Suppressor macrophage (primary cell): ENCODE measurements at regions not wholly inside any gene's neighbourhood (a gene's known extent, or its start where the extent isn't known, plus 50 kb on each side); places are given as distances from the start of the nearest gene placed in this dataset.
A peak's percentile ranks its signal among the peaks of the same experiment; 100 is the strongest.

Source experiments
- DNase-seq, 4 experiments: peaks; one replicate each; pipeline ENCODE4 v3.0.0-alpha.2; 2020 to 2022

DNA sequence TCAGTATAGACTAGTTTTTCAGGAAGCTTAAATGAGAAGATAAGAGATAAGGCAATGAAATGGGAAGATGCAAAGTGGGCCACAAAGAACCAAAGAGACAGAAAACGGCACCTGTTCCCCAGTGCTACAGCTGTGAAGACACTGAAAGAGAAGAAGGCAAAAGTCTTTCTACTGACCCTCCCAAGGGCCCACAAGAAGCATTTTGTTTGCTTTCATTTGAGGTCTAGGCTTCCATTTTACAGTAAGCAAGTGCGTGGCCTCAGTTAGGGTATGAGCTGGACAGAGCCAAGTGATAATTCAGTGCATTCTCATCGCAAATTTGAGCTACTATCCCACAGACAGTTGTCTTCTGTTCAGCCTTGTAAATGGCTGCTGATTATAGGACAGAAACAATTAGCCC, 53.4 kb upstream of the STK17B start:
- DNase-seq: no peak

DNA sequence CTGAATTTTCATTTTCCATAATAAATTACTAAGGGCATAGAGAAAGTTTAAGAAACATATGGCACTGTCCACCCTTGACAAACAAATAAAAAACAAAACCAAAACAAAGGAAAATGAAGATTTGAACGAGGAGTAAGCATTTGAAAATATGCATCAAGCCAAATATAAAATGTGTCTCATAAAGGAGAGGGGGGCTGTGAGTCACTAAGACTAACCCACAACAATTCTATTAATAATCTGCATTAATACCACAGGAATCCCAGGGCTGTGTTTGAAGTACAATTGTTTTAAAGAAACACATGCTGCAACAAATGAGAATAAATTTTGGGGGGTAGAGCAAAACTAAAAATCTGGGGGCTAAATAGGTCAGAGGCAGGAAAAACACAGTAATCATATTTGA, 53.8 kb upstream of the STK17B start:
- DNase-seq: no peak

DNA sequence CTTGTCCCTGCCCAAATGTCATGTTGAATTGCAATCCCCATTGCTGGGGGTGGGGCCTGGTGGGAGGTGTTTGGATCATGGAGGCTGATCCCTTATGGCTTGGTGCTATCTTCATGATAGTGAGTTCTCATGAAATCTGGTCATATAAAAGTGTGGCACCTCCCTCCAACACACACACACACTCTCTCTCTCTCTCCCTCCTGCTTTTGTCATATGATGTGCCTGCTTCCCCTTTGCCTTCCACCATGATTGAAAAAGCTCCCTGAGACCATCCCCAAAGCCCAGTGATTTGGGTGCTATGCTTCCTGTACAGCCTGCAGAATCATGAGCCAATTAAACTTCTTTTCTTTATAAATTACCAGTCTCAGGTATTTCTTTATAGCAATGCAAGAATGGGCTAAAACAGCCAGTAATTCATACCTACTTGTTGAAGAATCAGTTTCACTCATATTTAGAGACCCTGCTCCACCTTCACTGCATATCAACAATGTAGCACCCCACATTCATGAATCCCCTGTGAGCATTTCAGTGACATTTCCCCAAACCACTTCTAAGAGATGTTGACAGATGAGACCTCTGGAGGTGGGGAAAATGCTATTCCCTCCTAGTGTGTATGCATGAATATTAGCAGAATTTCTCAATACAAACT, 54.8 kb upstream of the STK17B start:
- DNase-seq: no peak

GRCh38 chr2:196226707-196227065, 55.3 kb upstream of the STK17B start:
- DNase-seq: no peak

- peak in 2 of 4 experiments; percentile 29 to 43 for DNase-seq
These were observed 57.6 kb upstream of the STK17B start for GRCh38 chr2:196229013-196229412.

DNA sequence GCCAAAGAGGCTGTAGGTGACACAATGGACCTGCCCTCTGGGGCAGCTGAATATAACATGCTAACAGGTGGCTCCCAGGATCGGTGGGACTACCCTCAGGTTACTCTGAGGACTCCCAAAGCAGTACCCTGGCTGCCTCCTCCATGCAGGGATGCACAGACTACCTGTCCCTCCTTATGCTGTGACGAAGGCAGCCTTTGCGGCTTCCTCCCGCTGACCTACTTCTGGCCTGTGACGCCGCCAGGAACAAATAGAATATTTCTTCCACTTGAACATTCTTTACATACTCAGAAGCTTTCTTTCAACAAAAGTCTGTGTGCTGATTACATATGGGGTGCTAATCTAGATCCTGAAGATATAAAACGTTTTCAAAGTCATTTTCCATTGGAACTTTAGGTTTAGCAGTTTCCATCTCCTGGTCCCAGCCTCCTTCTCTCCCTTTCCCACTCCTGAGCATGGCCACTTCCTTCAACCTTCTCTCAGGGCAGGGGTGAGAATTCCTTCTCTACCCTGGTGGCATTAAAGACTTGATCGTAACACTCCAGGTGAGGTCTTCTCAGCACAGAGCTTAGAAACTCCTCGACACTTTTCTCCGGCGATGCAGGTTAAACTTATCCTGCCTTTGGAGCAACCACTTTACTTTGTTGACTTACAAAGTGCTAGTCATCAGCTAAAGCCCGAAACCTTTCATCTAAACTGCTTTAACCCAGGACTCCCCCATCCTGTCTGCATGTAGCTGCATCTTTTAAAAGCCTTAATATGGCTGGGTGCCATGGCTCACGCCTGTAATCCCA, 58.9 kb upstream of the STK17B start:
- DNase-seq: no peak

GRCh38 chr2:196233021-196233804, 61.8 kb upstream of the STK17B start:
- DNase-seq: peak in 3 of 4 experiments; percentile 41 to 45 (median 41)

DNA sequence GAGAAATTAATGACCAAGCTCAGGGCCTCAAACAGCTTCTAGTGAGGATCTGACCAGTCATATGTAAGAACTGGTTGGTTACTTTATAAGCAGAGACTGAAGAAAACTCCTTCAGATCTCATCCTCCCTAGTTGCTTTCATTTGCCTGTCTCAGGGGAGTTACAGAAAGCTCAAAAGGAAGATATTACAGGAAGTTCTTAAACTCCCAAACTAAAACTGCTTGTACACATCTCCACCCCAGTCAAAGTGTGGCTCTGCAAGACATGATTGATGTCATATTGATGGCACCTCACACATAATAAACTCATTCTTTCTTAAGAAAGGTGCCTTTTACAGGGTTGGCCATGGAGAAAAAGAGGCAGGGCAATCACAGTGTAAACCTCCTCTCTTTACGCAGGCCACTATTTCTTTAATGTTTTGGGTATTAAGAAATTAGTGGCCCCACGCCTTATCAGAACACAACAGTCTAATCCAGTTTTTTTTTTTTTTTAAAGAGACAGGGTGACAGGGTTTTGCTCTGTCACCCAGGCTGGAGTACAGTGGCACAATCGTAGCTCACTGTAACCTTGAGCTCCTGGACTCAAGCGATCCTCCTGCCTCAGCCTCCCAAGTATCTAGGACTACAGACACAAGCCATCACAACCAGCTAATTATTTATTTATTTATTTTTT, 62.6 kb upstream of the STK17B start:
- DNase-seq: peak in 2 of 4 experiments; percentile 13 to 39

DNA sequence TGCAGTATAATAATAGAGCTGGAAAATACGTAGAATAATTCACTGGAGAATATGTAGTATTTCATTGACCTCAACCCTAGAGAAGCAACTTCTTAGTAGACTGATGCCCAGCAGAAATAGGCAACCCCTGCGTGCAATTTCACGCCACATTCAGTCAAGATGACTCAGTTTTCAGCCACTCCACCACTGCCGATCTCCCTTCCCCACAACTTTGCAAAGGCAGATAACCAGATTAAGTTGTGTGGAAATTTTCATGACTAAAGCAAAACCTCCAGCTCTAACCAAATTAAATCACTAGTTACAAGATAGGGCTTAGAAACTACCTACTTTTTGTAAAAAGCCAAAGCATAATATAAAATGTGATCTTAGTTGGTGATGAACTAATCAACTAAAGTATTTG, 63.3 kb upstream of the STK17B start:
- peak in 3 of 4 experiments; percentile 44 to 55 (median 53) for DNase-seq

DNA sequence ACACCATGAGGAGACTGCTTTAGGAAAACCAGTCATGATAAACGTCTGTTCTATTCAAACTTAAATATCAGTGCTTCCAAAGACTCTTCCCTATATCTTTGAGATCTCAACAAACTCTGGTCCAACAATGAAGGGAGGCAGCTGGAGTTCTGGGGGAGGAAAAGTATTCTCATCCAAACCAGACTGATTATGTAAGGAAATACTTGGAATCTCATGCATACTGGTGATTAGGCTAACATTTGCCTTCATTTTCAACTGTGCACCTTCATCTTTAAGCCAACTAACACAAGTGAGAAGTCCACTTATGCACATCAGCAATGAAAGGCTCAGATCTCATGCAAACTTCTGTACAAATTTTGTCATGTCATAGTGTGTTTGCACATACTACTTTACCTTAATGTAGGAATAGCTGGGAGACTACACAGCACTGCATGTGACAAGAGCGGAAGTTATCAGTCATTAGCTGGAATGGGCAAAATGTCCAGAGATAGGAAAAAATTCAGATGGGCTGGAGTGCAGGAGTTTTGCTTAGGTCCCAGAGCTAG, 67.5 kb upstream of the STK17B start:
- DNase-seq: peak in 1 of 4 experiments; percentile 25

DNA sequence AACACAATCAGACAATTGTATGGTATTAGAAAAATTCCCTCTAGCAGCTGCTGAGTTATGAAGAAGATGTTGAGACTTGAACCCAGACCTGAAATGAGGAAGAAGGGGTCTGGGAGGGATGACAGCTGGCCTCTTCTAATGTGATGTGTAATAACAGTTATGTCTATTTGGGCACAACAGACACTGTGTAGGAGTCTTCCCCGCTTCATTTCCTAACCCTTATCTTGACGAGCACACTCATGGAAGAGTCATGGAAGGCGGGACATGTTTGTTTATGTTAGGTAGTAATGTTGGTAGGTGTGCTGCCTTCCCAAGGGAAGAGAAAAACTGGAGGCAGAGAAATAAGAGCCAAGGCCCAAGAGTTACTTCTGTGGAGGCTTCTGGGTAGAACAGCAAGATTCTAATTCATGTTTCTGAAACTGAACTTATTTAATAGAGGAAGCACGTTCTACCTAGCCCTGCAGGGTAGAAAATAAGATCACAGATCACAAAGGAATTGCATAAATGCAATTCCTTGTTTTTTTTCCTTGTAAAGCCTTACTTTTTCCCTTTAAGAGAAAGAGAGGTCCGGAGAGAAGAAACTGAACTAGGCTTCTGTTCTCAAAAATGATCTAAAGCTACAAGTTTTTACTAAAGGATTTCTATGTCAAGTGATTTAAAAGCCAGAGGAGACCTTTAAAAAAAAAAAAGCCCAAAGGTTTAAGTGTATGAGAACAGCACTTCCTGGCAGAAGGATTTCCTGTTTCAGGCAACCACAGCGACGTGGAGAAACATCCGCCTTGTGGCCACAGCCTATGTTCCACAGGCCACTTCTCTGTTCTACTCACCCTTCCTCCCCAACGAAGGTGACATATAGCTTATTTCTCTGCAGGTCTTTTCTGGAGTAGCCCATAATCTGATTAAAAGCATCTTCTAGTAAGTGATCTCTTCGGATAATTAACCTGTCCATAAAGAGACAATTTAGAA, 68.5 kb upstream of the STK17B start:
- peak; percentile 87 to 96 (median 92) for DNase-seq

DNA sequence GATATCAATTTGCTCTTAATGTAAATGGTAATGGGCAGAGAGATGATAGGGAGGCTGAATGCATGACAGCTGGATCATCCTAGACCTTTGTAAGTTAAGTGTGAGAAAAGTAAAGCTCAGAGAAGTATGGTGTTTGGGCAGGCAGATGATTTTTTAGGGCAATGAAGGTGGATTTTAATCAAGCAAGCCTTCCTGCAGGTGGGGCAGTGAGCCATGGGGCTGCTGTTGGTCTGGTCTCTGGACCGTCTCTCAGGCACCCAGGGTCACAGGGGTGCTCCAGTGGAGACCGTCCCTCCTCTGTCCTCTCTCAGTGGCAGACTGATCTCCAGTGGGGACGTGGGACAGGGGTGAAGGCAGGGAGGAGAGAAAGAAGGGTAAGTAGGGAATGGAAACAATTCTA, 69.8 kb upstream of the STK17B start:
- no peak for DNase-seq

- peak; percentile 69 to 99 (median 88) for DNase-seq
These were observed 70.8 kb upstream of the STK17B start for GRCh38 chr2:196242131-196242620.

- DNase-seq: no peak
These were observed 73.1 kb upstream of the STK17B start for GRCh38 chr2:196244516-196244915.

GRCh38 chr2:196244966-196245365, 73.6 kb upstream of the STK17B start:
- no peak for DNase-seq

DNA sequence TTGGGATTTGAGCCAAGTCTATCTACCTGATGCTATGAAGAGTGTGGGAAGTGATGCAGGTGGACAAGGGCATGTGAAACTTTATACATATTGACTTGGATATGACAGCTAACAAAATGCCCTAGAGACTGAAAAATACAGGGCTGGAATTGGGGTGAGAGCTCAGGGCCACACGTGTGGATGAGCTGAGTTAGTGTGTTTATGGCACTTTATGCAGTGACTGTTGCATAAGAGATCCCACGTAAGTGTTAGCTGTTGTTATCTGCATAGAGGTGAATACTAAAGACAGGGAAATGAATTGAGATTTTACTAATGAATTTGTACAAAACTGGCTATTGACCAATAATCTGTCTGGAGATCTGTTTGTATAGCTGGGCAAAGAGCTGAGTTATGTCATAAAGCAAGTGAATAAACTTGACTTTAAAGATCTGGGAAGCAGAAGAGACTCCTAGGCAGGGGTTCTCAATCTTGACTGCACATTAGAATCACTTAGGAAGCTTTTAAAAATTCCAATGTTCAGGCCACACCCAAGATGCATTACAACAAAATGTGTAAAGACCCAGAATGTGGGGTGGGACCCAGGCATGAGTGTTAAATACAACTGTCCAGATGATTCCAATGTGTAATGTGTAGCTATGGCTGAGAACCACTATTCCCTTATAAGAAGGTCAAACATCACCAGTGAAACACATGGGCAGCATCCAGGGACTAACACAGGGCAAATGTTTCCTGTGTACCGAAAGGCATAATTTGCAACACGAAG, 74.2 kb upstream of the STK17B start:
- no peak for DNase-seq

- peak in 1 of 4 experiments; percentile 36 for DNase-seq
These were observed 76.0 kb upstream of the STK17B start for GRCh38 chr2:196247114-196247975.

GRCh38 chr2:196247976-196248280, 76.5 kb upstream of the STK17B start:
- no peak for DNase-seq

DNA sequence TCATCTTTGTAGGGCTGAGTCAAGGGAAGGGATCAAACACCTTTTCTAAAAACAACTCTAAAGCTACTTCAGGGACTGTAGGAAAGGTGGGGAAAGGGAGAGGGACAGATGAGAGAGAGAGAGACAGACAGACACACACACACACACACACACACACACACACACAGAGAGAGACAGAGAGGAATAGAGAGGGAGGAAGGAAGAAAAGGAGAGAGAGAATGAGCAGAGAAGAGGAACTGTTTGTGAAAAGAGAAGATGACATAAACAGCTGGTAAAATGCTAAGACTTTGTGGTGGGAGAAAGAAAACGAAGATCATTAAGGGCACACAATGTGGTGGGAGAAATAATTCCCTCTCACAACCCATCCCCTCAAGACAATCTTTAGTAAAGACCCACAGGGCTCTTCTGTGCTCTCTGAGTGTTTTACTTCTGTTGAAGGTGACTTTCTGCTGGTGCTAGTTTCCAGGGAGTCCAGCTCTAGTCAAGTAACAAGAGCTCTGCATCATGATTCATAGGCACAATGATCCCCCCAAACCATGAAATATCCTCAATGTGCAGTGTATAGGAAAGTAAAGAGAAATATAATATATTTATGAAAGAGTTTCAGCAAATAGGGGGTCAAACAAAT, 77.2 kb upstream of the STK17B start:
- DNase-seq: no peak
